GM10248 (cell line): ENCODE measurements at regions not wholly inside any gene's neighbourhood (a gene's known extent, or its start where the extent isn't known, plus 50 kb on each side); places are given as distances from the start of the nearest gene placed in this dataset.

ENCODE experiments used
- CTCF ChIA-PET: fragments of 300-600 bp; sonication (Branson Sonifier 250); formaldehyde crosslinking; extraction: SDS; loops from one replicate; lab custom pipeline; 2021; ENCODE audit warnings: antibody characterized with exemption; lab: Yijun Ruan, JAX
- POLR2A ChIA-PET: fragments of 350-650 bp; sonication (Branson Sonifier 250); formaldehyde crosslinking; extraction: SDS; loops from one replicate; lab custom pipeline; 2020; ENCODE audit warnings: antibody characterized with exemption; lab: Yijun Ruan, JAX
- DNase-seq: peaks from one replicate; pipeline ENCODE4 v3.0.0; 2012; ENCODE audit errors: extremely low spot score
- CTCF ChIP-seq: IDR thresholded peaks from 2 replicates; pipeline ENCODE4 v1.5.1; 2012; ENCODE audit warnings: mild to moderate bottlenecking, low read depth; ENCODE audit errors: extremely low read depth, missing control alignments, control extremely low read depth

- DNase-seq, result no peak
- ChIA-PET CTCF (no interaction called here), POLR2A (no interaction called here)
- no peak for TF ChIP-seq CTCF
Observed at GRCh38 chr9:26334706-26335105, 557.9 kb downstream of the CAAP1 start.

- no peak for DNase-seq
- no peak for TF ChIP-seq CTCF
- CTCF ChIA-PET, result interaction anchor here (1.8 kb wide), 1 partner anchor 14 kb away, joined by 4 read pairs; no protein-coding TSS in a partner anchor
- POLR2A ChIA-PET, result no interaction called here
Observed at GRCh38 chr9:26331223-26331622, 561.4 kb downstream of the CAAP1 start.

- ChIA-PET CTCF (interaction anchor here (1.8 kb wide), 1 partner anchor 13 kb away, joined by 4 read pairs; no protein-coding TSS in a partner anchor), POLR2A (no interaction called here)
- DNase-seq, result no peak
- TF ChIP-seq CTCF, result no peak
Observed at GRCh38 chr9:26329974-26330373, 562.6 kb downstream of the CAAP1 start.

- DNase-seq, result peak; percentile 21
- ChIA-PET CTCF (interaction anchor here (0.7 to 2.0 kb wide), 11 partner anchors 10 to 375 kb away, joined by 3 to 15 read pairs (median 5); no protein-coding TSS in a partner anchor), POLR2A (no interaction called here)
- peak; percentile 74 for TF ChIP-seq CTCF
Observed at GRCh38 chr9:26326563-26326962, 566.0 kb downstream of the CAAP1 start.

- DNase-seq, result no peak
- ChIA-PET CTCF (interaction anchor here (1.3 to 2.0 kb wide), 6 partner anchors 9 to 365 kb away, joined by 5 to 15 read pairs (median 8); no protein-coding TSS in a partner anchor), POLR2A (no interaction called here)
- TF ChIP-seq CTCF, result no peak
Observed at GRCh38 chr9:26325444-26325829, 567.2 kb downstream of the CAAP1 start.

GRCh38 chr9:26324786-26325443 lies 567.7 kb downstream of the CAAP1 start:
- ChIA-PET POLR2A (no interaction called here), CTCF (interaction anchor here (1.3 to 2.0 kb wide), 5 partner anchors 9 to 364 kb away, joined by 5 to 15 read pairs (median 7); no protein-coding TSS in a partner anchor)
- no peak for TF ChIP-seq CTCF
- DNase-seq, result no peak
